DMS53 treated with DMSO at 0.1 percent for 48 hours (cell line): ENCODE measurements at regions not wholly inside any gene's neighbourhood (a gene's known extent, or its start where the extent isn't known, plus 50 kb on each side); places are given as distances from the start of the nearest gene placed in this dataset.
"Not testable (repeated sequence)": the region's sequence is repeated elsewhere in the genome, so short reads cannot be mapped to it uniquely, and the experiment has no call there.

Experiments
- DNase-seq: peaks from one replicate; lab custom pipeline; 2025; ENCODE audit not compliant: unreplicated experiment; lab: John Stamatoyannopoulos, UW

- DNase-seq: no peak
These were observed 74.3 kb upstream of the GUCY1A1 start for GRCh38 chr4:155592179-155592937.

DNA sequence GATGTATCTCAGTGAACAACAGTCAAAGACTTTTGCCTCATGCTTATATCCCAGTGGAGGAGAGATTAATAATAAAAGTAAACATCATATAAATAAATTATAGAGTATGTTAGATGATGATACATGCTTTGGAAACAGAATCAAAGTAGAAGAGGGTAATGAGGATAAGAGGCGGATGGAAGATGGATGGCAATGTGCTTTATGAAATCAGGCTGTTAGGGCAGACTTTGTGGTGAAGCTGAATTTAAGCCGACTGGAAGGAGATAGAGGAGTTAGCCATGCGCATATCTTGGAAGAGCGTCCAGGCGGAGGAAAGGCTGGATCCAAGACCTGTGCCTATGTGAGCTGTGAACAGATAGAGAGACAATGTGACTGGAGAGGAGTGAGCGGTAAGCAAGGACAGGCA is 74.9 kb upstream of the GUCY1A1 start:
- DNase-seq: no peak

- DNase-seq: no peak
These were observed 75.7 kb upstream of the GUCY1A1 start for GRCh38 chr4:155590796-155591585.

DNA sequence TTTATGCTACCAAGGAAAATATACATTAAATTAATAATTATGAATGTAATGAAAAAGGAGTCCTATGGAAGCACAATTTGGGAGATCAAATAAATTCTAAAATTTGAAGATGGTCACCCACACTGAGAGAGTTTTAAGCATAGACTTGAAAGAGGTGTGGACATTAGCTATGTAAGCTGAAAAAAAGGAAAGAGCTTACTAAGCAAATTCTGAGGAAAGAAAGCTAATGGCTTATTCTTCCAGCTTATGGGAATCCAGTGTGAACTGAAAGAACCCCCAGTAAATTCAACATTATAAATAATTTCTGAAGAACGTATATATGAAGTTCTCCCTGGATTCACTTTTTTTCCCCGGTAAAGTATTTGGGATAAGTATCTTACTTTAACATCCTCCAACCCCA is 78.2 kb upstream of the GUCY1A1 start:
- no peak for DNase-seq

GRCh38 chr4:155587766-155588165 is 78.9 kb upstream of the GUCY1A1 start:
- no peak for DNase-seq

- DNase-seq: peak; percentile 80
These were observed 83.6 kb upstream of the GUCY1A1 start for GRCh38 chr4:155582971-155583437.

- no peak for DNase-seq
These were observed 84.6 kb upstream of the GUCY1A1 start for GRCh38 chr4:155582041-155582440.

- DNase-seq: no peak
These were observed 87.8 kb upstream of the GUCY1A1 start for GRCh38 chr4:155578726-155579370.

DNA sequence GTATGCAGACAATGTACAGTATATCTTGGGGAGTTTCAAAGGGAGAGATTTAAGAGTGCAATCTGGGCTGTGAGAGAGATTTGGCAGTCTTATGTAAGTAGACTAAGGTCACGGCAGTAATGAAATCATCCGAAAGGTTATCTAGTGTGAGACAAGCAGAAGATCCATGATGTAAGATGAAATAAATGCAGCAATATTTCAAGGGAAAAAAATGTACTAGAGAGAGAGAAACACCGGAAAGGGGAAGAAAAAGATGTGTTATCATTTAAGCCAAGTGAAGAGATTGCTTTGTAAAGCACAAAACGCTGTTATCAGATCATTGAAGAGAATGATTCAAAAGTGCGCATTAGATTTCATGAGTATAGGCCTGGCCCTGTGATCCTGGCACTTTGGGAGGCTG is 88.4 kb upstream of the GUCY1A1 start:
- no peak for DNase-seq

DNA sequence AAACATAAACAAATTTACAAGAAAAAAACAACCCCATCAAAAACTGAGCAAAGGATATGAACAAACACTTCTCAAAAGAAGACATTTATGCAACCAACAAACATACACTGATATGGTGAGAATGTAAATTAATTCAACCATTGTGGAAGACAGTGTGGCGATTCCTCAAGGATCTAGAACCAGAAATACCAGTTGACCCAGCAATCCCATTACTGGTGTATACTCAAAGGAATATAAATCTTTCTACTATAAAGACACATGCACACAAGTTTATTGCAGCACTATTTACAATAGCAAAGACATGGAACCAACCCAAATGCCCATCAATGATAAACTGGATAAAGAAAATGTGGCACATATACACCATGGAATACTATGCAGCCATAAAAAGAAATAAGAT is 92.3 kb upstream of the GUCY1A1 start:
- DNase-seq: not testable (repeated sequence)

DNA sequence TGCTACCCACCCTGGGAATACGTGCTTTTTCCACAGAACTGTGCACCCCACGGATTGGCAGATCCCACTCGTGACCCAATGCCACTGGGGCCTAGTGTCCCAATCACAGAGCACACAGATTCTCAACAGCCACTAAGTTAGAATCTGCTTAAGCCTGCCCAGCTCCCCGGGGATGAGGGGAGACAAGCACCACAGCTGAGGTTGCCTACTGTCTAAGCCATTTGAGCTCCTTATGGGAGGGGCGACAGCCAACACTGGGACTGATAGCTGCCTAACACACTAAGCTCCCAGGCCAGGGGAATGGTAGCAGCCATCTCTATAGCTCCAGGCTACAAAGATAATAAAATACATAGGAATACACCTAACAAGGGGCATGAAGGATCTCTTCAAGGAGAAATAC is 93.5 kb upstream of the GUCY1A1 start:
- DNase-seq: no peak

GRCh38 chr4:155572106-155572703 is 94.4 kb upstream of the GUCY1A1 start:
- no peak for DNase-seq

- DNase-seq: no peak
These were observed 95.3 kb upstream of the GUCY1A1 start for GRCh38 chr4:155571184-155571944.

DNA sequence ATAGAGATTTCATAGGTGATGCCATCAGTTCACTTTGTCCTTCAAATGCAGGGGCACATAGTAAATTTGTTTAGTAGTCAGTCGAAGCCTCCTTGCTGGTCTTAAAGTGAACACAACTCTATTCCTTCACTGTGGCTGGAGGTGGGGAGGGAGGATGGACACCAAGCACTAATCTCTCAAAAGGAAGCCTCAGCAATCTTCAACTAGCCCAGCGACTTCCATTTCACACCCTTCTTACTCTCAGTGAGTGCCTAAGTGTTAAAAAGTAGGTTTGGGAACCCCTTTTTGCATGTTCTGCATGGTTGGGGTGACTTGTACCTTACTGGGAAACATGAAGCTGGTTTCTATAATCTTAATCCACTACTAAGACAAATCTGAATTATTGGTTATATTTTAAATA is 96.0 kb upstream of the GUCY1A1 start:
- no peak for DNase-seq

GRCh38 chr4:155569960-155570515 is 96.6 kb upstream of the GUCY1A1 start:
- no peak for DNase-seq

- no peak for DNase-seq
These were observed 97.2 kb upstream of the GUCY1A1 start for GRCh38 chr4:155569471-155569870.

- no peak for DNase-seq
These were observed 97.9 kb upstream of the GUCY1A1 start for GRCh38 chr4:155568641-155569220.

DNA sequence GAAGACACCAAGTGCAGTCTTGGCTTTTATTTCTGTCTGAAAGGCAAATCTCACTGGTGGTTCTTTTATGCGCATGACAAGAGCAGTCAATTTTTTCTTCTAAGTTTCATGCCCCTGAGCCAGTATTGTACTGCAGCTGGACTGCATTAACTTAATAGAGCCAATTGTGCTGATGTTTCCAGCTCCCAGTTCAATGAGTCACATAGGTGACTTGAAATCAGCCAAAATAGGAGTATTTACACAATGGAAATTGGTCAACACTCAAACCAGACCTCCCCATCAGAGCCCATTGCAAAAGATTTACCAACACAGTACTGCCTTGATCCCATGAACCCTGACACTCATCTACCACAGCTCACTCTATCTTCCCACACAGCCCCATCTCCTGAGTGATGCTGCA is 100.3 kb upstream of the GUCY1A1 start:
- DNase-seq: no peak

DNA sequence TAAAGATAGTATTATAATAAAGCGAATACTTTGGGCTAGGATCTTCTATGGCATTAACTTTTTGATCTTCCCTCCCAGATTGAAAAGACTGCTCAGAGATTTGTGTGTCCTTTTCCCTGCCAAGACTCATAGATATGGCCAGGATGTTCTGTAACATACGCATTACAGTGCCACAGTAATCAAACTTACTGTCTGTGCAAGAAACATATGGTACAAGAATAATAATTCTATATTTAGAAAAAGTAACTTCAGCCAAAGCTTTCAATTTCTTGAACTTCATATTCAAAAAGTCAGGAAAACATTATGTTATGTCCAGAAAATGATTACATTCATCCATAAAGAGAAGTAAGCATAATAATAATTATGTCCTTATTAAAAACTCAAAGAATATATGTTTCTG is 100.9 kb upstream of the GUCY1A1 start:
- no peak for DNase-seq

GRCh38 chr4:155565330-155565729 is 101.3 kb upstream of the GUCY1A1 start:
- DNase-seq: no peak
